ENCODE measurements at regions not wholly inside any gene's neighbourhood (a gene's known extent, or its start where the extent isn't known, plus 50 kb on each side); places are given as distances from the start of the nearest gene placed in this dataset.
A peak's percentile ranks its signal among the peaks of the same experiment; 100 is the strongest.

- peaks cover 0 to 8% of the 10 kb centered on the region in 2 donors for H3K9me3 ChIP-seq (replicated peaks in 1 of 2; ENCODE audit: control insufficient read depth in 1 of 2, insufficient read depth in 1 of 2, low read length in 2 of 2)
- Mint-ChIP-seq H3K4me1 (peaks cover 14% of the 10 kb centered on the region), H3K36me3 (peaks cover 0 to 3% of the 10 kb centered on the region in 2 donors), H3K27me3 (ENCODE audit: low read depth in 3 of 3) (peaks cover 0 to 3% (median 1%) of the 10 kb centered on the region in 3 donors), H3K27ac (no peak overlapping the region), H3K9me3 (peaks cover 6 to 10% (median 7%) of the 10 kb centered on the region in 7 donors), H3K4me3 (no peak overlapping the region)
- no peak overlapping the region for H3K4me2 ChIP-seq (replicated peaks; ENCODE audit: extremely low read depth, low read length, poor library complexity, severe bottlenecking)
- no peaks in the 10 kb centered on the region for H3K36me3 ChIP-seq (replicated peaks in 1 of 2; ENCODE audit: control insufficient read depth in 1 of 2, insufficient read depth in 2 of 2, low read length in 2 of 2)
- no peaks in the 10 kb centered on the region for H4K20me1 ChIP-seq (ENCODE audit: insufficient read depth, low read length)
- WGBS (ENCODE audit: insufficient coverage): no CpG with 5 or more reads among the region's 3 CpGs
- no peak overlapping the region for H3K27ac ChIP-seq (ENCODE audit: low read depth in 1 of 2, low read length in 2 of 2)
- peaks cover 0 to 6% of the 10 kb centered on the region in 2 donors for H3K4me1 ChIP-seq (ENCODE audit: control insufficient read depth in 1 of 2, insufficient read depth in 2 of 2, low read length in 2 of 2)
- no peaks in the 10 kb centered on the region for H3K79me2 ChIP-seq (ENCODE audit: insufficient read depth, low read length)
- no peak overlapping the region for H3K4me3 ChIP-seq (replicated peaks in 1 of 3; ENCODE audit: low read depth in 2 of 3, low read length in 3 of 3)
- no peak overlapping the region for H3K9ac ChIP-seq (ENCODE audit: insufficient read depth, low read length, poor library complexity, severe bottlenecking)
- H2AFZ ChIP-seq (ENCODE audit: insufficient read depth, low read depth, low read length, poor library complexity, severe bottlenecking): no peak overlapping the region
- no peak for TF ChIP-seq CTCF (IDR thresholded peaks at IDR 0.05)
- DNase-seq: no peak
- intact Hi-C loops (cut with micrococcal nuclease): no loop called here
- no peaks in the 10 kb centered on the region for H3K27me3 ChIP-seq (ENCODE audit: control insufficient read depth in 2 of 2, insufficient read depth in 2 of 2, low read length in 2 of 2)
Measured at GRCh38 chr2:172244419-172245130, 141.9 kb upstream of the DLX2 start.

DNA sequence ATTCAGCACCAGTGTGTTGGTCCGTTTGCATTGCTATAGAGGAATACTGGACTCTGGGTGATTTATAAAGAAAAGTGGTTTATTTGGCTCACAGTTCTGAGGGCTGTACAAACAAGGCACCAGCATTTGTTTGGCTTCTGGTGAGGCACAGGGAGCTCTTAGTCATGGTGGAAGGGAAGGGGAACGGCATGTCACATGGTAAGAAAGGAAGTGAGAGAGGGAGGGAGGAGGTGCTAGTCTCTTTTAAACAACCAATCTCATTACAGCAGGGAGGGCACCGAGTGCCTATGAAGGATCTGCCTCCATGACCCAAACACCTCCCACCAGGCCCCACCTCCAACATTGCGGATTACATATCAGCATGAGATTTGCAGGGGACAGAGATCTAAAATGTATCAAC lies 143.9 kb upstream of the DLX2 start:
- TF ChIP-seq CTCF (IDR thresholded peaks at IDR 0.05): no peak
- Mint-ChIP-seq H3K27ac (no peak overlapping the region), H3K36me3 (peaks cover 0 to 3% of the 10 kb centered on the region in 2 donors), H3K4me1 (peaks cover 14% of the 10 kb centered on the region), H3K9me3 (peaks cover 6 to 10% (median 7%) of the 10 kb centered on the region in 7 donors), H3K4me3 (no peak overlapping the region), H3K27me3 (ENCODE audit: low read depth in 3 of 3) (peaks cover 0 to 4% (median 0%) of the 10 kb centered on the region in 3 donors)
- Histone ChIP-seq H3K27me3 (ENCODE audit: control insufficient read depth in 2 of 2, insufficient read depth in 2 of 2, low read length in 2 of 2) (no peaks in the 10 kb centered on the region), H3K4me1 (ENCODE audit: control insufficient read depth in 1 of 2, insufficient read depth in 2 of 2, low read length in 2 of 2) (peaks cover 0 to 6% of the 10 kb centered on the region in 2 donors), H3K9me3 (replicated peaks in 1 of 2; ENCODE audit: control insufficient read depth in 1 of 2, insufficient read depth in 1 of 2, low read length in 2 of 2) (peaks cover 0 to 8% of the 10 kb centered on the region in 2 donors), H3K36me3 (replicated peaks in 1 of 2; ENCODE audit: control insufficient read depth in 1 of 2, insufficient read depth in 2 of 2, low read length in 2 of 2) (no peaks in the 10 kb centered on the region), H3K9ac (ENCODE audit: insufficient read depth, low read length, poor library complexity, severe bottlenecking) (no peak overlapping the region), H3K4me3 (replicated peaks in 1 of 3; ENCODE audit: low read depth in 2 of 3, low read length in 3 of 3) (no peak overlapping the region), H3K79me2 (ENCODE audit: insufficient read depth, low read length) (no peaks in the 10 kb centered on the region), H2AFZ (ENCODE audit: insufficient read depth, low read depth, low read length, poor library complexity, severe bottlenecking) (peak overlapping the region; percentile 4), H4K20me1 (ENCODE audit: insufficient read depth, low read length) (no peaks in the 10 kb centered on the region), H3K27ac (ENCODE audit: low read depth in 1 of 2, low read length in 2 of 2) (no peak overlapping the region), H3K4me2 (replicated peaks; ENCODE audit: extremely low read depth, low read length, poor library complexity, severe bottlenecking) (no peak overlapping the region)
- intact Hi-C loops (cut with micrococcal nuclease): no loop called here
- DNase-seq: peak; percentile 4 to 49 (median 23)
- WGBS (ENCODE audit: insufficient coverage): 95% methylated on average over 2 of the region's 4 CpGs
